ES-I3 (cell line): ENCODE measurements at regions not wholly inside any gene's neighbourhood (a gene's known extent, or its start where the extent isn't known, plus 50 kb on each side); places are given as distances from the start of the nearest gene placed in this dataset.

Source experiments
- H3K36me3 ChIP-seq: 2 replicates; pipeline ENCODE4 v1.6.1; 2013; ENCODE audit warnings: mild to moderate bottlenecking, low read length, control low read depth, moderate library complexity; ENCODE audit not compliant: insufficient read depth
- H3K4me1 ChIP-seq: 2 replicates; pipeline ENCODE4 v1.6.1; 2013; ENCODE audit warnings: mild to moderate bottlenecking, control low read depth, low read length; ENCODE audit not compliant: insufficient read depth
- H3K9ac ChIP-seq: 2 replicates; pipeline ENCODE4 v1.6.1; 2013; ENCODE audit warnings: low read depth, mild to moderate bottlenecking, low read length, moderate library complexity
- H3K9me3 ChIP-seq: 2 replicates; pipeline ENCODE4 v1.6.1; 2013; ENCODE audit warnings: mild to moderate bottlenecking, low read length, moderate library complexity; ENCODE audit not compliant: control insufficient read depth, insufficient read depth

- Histone ChIP-seq H3K9me3 (no peaks in the 10 kb centered on the region), H3K36me3 (no peaks in the 10 kb centered on the region), H3K4me1 (0 out of 2 replicates have a peak, but pooled peaks cover 4% of the 10 kb centered on the region), H3K9ac (no peak overlapping the region)
Measured at GRCh38 chr18:24735624-24736231, 275.3 kb downstream of the HRH4 start.

- 0 out of 2 replicates have a peak, but pooled peaks cover 4% of the 10 kb centered on the region for H3K4me1 ChIP-seq
- H3K36me3 ChIP-seq, result no peaks in the 10 kb centered on the region
- no peak overlapping the region for H3K9ac ChIP-seq
- H3K9me3 ChIP-seq, result no peaks in the 10 kb centered on the region
Measured at GRCh38 chr18:24736662-24737330, 276.4 kb downstream of the HRH4 start.

GRCh38 chr18:24740829-24741228 is 280.4 kb downstream of the HRH4 start:
- no peaks in the 10 kb centered on the region for H3K36me3 ChIP-seq
- no peaks in the 10 kb centered on the region; the same call in 1 of the 2 replicates for H3K4me1 ChIP-seq

GRCh38 chr18:24741321-24741720 is 280.9 kb downstream of the HRH4 start:
- Histone ChIP-seq H3K9ac (no peak overlapping the region), H3K4me1 (no peaks in the 10 kb centered on the region; the same call in 1 of the 2 replicates), H3K9me3 (no peaks in the 10 kb centered on the region), H3K36me3 (no peaks in the 10 kb centered on the region)

More at GRCh38 chr18:24740829-24741228, 280.4 kb downstream of the HRH4 start:
- Histone ChIP-seq H3K9ac (no peak overlapping the region), H3K9me3 (no peaks in the 10 kb centered on the region)

GRCh38 chr18:24741965-24742724 is 281.7 kb downstream of the HRH4 start:
- Histone ChIP-seq H3K9ac (no peak overlapping the region), H3K36me3 (no peaks in the 10 kb centered on the region), H3K9me3 (no peaks in the 10 kb centered on the region), H3K4me1 (no peaks in the 10 kb centered on the region; the same call in 1 of the 2 replicates)

- no peaks in the 10 kb centered on the region; the same call in 1 of the 2 replicates for H3K4me1 ChIP-seq
- no peak overlapping the region for H3K9ac ChIP-seq
- H3K9me3 ChIP-seq, result no peaks in the 10 kb centered on the region
- H3K36me3 ChIP-seq, result no peaks in the 10 kb centered on the region
Measured at GRCh38 chr18:24754583-24755253, 294.3 kb downstream of the HRH4 start.

GRCh38 chr18:24756385-24756784 is 295.9 kb downstream of the HRH4 start:
- Histone ChIP-seq H3K36me3 (no peaks in the 10 kb centered on the region), H3K4me1 (no peaks in the 10 kb centered on the region; the same call in 1 of the 2 replicates), H3K9ac (no peak overlapping the region), H3K9me3 (no peaks in the 10 kb centered on the region)

- H3K36me3 ChIP-seq, result no peaks in the 10 kb centered on the region
- H3K4me1 ChIP-seq, result no peaks in the 10 kb centered on the region; the same call in 1 of the 2 replicates
Measured at GRCh38 chr18:24757134-24757533, 296.7 kb downstream of the HRH4 start.

GRCh38 chr18:24761765-24762164 is 301.3 kb downstream of the HRH4 start:
- Histone ChIP-seq H3K36me3 (no peaks in the 10 kb centered on the region), H3K9ac (no peak overlapping the region), H3K4me1 (no peaks in the 10 kb centered on the region; the same call in 1 of the 2 replicates), H3K9me3 (no peaks in the 10 kb centered on the region)

More at GRCh38 chr18:24757134-24757533, 296.7 kb downstream of the HRH4 start:
- no peaks in the 10 kb centered on the region for H3K9me3 ChIP-seq
- H3K9ac ChIP-seq, result no peak overlapping the region

- no peaks in the 10 kb centered on the region for H3K4me1 ChIP-seq
- no peaks in the 10 kb centered on the region for H3K9me3 ChIP-seq
- no peak overlapping the region for H3K9ac ChIP-seq
- no peaks in the 10 kb centered on the region for H3K36me3 ChIP-seq
Measured at GRCh38 chr18:24762511-24762910, 302.1 kb downstream of the HRH4 start.

GRCh38 chr18:24763765-24764513 is 303.5 kb downstream of the HRH4 start:
- H3K9ac ChIP-seq, result no peak overlapping the region
- no peaks in the 10 kb centered on the region for H3K36me3 ChIP-seq
- H3K9me3 ChIP-seq, result no peaks in the 10 kb centered on the region
- no peaks in the 10 kb centered on the region for H3K4me1 ChIP-seq

- Histone ChIP-seq H3K4me1 (no peaks in the 10 kb centered on the region), H3K9me3 (no peaks in the 10 kb centered on the region), H3K36me3 (no peaks in the 10 kb centered on the region), H3K9ac (no peak overlapping the region)
Measured at GRCh38 chr18:24764766-24765165, 304.3 kb downstream of the HRH4 start.

- Histone ChIP-seq H3K9me3 (no peaks in the 10 kb centered on the region), H3K36me3 (no peaks in the 10 kb centered on the region), H3K4me1 (no peaks in the 10 kb centered on the region), H3K9ac (no peak overlapping the region)
Measured at GRCh38 chr18:24766376-24766775, 305.9 kb downstream of the HRH4 start.
